ENCODE measurements at regions not wholly inside any gene's neighbourhood (a gene's known extent, or its start where the extent isn't known, plus 50 kb on each side); places are given as distances from the start of the nearest gene placed in this dataset.

DNA sequence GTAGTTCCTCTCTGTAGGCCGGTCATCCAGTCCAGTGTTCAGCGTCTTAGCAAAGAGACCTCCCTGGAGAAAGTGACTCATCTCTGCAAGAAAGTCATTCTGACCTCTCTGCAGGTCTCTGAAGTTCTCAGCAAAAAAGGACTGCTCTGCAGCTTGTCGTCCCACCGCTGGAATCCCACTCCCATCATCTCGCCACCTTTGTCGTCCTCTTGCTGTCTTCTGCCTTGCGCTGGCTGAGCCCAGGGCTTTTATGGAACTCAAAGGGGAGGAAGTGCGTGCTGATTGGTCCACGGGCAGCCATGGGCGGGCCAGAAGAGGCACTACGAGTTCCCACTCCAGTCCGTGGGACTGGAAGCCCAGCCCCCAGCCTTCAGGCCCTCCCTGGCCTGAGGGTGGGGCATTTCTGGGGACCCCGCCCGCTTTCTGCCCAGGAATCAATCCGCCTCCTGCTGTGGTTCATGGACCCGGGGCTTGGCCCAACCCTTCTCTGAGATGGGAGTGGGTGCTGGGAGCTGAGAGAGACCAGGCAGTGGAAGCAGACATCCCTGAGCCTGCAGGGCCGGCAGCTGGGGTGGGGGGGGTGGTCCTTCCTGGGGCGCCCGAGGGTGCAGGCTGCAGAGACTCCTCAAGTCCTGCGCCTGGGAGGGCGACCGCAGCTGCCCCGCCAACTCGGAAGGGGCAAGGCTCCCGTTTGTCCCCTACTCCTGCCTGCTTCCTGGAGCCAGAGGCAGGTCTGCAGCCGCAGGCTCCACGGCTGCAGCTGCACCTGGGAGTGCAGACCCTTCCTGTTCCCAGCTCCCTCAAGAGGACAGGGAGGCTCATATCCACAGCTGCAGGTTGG is 660.7 kb upstream of the RAB6C start:
- H3K4me3 ChIP-seq (ENCODE audit: low read depth, low read length) = no peak overlapping the region
- no peak for DNase-seq (ENCODE audit: low read depth)
- TF ChIP-seq, protein P1, sequence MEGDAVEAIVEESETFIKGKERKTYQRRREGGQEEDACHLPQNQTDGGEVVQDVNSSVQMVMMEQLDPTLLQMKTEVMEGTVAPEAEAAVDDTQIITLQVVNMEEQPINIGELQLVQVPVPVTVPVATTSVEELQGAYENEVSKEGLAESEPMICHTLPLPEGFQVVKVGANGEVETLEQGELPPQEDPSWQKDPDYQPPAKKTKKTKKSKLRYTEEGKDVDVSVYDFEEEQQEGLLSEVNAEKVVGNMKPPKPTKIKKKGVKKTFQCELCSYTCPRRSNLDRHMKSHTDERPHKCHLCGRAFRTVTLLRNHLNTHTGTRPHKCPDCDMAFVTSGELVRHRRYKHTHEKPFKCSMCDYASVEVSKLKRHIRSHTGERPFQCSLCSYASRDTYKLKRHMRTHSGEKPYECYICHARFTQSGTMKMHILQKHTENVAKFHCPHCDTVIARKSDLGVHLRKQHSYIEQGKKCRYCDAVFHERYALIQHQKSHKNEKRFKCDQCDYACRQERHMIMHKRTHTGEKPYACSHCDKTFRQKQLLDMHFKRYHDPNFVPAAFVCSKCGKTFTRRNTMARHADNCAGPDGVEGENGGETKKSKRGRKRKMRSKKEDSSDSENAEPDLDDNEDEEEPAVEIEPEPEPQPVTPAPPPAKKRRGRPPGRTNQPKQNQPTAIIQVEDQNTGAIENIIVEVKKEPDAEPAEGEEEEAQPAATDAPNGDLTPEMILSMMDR (IDR thresholded peaks at IDR 0.05; ENCODE audit: insufficient read depth, low read depth, low read length) = no peak

DNA sequence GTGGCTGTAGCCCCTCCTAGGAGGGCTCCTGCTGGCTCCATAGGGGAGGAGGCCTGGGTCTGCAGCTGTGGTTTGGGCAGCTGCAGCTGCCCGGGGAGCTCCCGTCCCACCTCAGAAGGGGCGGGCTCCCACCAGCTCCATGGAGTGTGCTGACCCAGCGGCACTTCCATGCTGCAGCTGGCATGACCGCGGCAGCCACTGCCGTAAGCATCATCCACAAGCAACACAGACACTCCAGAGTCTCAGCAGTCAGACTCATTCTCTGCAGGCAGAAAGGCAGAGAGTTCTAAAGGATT is 660.1 kb upstream of the RAB6C start:
- no peak overlapping the region for H3K4me3 ChIP-seq (ENCODE audit: low read depth, low read length)
- DNase-seq (ENCODE audit: low read depth) = no peak
- TF ChIP-seq, protein P1 (IDR thresholded peaks at IDR 0.05; ENCODE audit: insufficient read depth, low read depth, low read length) = no peak

DNA sequence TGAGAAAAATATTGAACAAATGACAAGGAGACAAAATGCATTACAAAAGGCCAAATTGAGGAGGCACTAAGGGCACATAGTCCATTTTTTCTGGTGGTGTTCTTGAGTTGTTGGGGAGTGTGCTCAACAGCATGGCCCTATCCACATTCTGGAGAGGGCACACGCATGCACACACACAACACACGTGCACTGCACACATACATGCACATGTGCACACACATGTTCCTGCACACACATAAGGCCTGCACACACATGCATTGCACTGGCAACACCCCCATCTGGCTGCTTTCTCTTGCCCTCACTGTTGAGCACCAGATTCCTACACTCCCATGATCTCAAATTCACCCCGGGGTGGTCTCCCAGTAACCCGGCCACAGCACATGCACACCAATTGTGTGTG is 659.2 kb upstream of the RAB6C start:
- DNase-seq (ENCODE audit: low read depth) = no peak
- H3K4me3 ChIP-seq (ENCODE audit: low read depth, low read length) = no peak overlapping the region
- TF ChIP-seq, protein P1 (IDR thresholded peaks at IDR 0.05; ENCODE audit: insufficient read depth, low read depth, low read length) = no peak

DNA sequence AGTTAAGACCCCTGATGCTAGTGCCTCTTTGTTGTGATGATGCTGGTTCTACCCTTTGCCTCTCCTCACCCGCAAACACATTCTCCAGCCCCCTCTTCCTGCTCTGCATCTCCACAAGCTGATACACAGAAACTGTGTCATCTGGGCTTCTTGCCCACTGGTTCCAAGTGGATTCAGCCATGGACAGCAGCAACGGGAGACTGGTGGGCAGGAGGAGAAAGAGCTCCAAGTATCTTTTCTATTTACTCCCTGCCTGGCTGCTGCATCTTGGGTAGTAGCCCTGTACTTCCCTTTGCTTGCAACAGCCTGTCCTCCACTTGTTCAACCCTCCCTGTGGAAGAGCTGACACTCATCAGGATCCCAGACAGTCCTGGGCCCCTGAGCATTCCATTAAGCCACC is 655.1 kb upstream of the RAB6C start:
- TF ChIP-seq, protein P1 (IDR thresholded peaks at IDR 0.05; ENCODE audit: insufficient read depth, low read depth, low read length) = no peak
- no peak overlapping the region for H3K4me3 ChIP-seq (ENCODE audit: low read depth, low read length)

DNA sequence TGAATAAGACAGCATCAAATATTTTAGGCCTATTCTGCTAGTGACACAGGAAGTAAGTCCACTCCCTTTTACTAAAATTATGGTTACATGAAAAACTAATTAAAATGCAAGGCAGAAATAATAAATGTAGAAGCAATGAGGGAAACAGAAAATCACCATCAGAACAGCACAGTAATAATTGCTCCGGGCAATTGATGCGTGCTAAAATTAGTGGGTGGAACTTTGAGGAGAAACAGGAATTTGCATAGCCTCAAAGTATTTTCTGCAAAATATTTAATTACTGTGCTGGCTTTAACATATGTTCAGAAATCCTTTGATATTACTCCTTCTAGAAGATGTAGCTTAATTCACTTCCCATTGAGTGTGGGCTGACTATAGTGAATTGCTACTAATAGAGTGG is 654.3 kb upstream of the RAB6C start:
- DNase-seq (ENCODE audit: low read depth) = no peak
- H3K4me3 ChIP-seq (ENCODE audit: low read depth, low read length) = no peak overlapping the region
- TF ChIP-seq, protein P1 (IDR thresholded peaks at IDR 0.05; ENCODE audit: insufficient read depth, low read depth, low read length) = no peak

More for the DNA sequence above, 655.1 kb upstream of the RAB6C start:
- DNase-seq (ENCODE audit: low read depth) = no peak

DNA sequence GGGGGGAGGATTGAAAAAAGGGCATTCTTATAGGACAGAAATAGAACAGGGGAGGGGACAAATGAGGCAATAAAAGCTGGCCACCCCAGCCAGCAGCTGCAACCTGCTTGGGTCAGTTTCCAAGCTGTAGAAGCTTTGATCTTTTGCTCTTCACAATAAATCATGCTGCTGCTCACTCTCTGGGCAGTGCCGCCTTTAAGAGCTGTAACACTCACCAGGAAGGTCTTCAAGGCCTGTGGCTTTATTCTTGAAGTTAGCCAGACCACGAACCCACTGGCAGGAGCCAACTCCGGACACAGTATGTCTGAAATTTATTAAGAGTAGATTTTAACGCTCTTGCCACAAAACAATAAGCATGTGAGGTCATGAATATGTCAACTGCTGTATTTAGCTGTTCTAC is 649.9 kb upstream of the RAB6C start:
- DNase-seq (ENCODE audit: low read depth) = no peak
- no peak overlapping the region for H3K4me3 ChIP-seq (ENCODE audit: low read depth, low read length)
- TF ChIP-seq, protein P1 (IDR thresholded peaks at IDR 0.05; ENCODE audit: insufficient read depth, low read depth, low read length) = no peak

DNA sequence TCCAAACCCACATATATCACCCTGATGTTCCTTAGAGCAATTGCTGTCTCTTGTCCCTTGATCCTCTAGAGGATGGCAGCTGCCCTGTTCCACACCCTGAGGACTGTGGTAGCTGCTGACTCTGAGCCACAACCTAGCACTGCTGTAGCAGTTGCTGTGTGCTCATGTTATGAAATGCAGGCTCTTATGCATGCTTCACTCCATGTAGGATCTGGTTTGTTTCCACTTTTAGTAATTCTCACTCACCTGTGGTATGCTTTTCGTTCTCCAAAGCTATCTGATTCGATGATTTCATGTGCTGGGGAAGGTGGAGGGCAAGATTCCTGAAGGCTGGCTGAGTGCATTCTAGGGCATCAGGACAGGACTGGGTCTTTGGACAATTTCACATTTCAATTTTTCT is 649.0 kb upstream of the RAB6C start:
- no peak for DNase-seq (ENCODE audit: low read depth)
- no peak overlapping the region for H3K4me3 ChIP-seq (ENCODE audit: low read depth, low read length)
- TF ChIP-seq, protein P1 (IDR thresholded peaks at IDR 0.05; ENCODE audit: insufficient read depth, low read depth, low read length) = no peak

Measured in fibroblast of villous mesenchyme (primary cell).